AML-193 (cell line): ENCODE measurements at regions not wholly inside any gene's neighbourhood (a gene's known extent, or its start where the extent isn't known, plus 50 kb on each side); places are given as distances from the start of the nearest gene placed in this dataset.
"Not testable (repeated sequence)": the region's sequence is repeated elsewhere in the genome, so short reads cannot be mapped to it uniquely, and the experiment has no call there.

ENCODE experiments used
- DNase-seq, 2 experiments: peaks; one replicate each; lab custom pipeline; 2025; lab: John Stamatoyannopoulos, UW

DNA sequence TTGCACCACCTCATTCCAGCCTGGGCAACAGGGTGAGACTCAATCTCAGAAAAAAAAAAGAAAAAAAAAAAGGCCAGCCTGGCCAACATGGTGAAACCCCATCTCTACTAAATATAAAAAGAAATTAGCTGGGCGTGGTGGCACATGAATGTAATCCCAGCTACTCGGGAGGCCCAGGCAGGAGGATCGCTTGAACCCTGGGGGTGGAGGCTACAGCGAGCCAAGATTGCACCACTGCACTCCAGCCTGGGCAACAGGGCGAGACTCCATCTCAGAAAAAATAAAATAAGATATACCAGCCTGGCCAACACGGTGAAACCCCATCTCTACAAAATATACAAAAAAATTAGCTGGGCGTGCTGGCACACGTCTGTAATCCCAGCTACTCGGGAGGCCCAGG is 1602.3 kb downstream of the RPIA start:
- not testable (repeated sequence) for DNase-seq

GRCh38 chr2:90295036-90295750 is 1603.7 kb downstream of the RPIA start:
- not testable (repeated sequence) for DNase-seq

DNA sequence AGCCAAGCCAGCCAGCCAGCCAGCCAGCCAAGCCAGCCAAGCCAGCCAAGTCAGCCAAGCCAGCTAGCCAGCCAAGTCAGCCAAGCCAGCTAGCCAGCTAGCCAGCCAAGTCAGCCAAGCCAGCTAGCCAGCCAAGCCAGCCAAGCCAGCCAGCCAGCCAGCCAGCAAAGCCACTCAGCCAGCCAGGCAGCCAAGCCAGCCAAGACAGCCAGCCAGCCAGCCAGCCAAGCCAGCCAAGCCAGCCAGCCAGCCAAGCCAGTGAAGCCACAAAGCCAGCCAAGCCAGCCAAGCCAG is 1605.0 kb downstream of the RPIA start:
- DNase-seq = not testable (repeated sequence)

DNA sequence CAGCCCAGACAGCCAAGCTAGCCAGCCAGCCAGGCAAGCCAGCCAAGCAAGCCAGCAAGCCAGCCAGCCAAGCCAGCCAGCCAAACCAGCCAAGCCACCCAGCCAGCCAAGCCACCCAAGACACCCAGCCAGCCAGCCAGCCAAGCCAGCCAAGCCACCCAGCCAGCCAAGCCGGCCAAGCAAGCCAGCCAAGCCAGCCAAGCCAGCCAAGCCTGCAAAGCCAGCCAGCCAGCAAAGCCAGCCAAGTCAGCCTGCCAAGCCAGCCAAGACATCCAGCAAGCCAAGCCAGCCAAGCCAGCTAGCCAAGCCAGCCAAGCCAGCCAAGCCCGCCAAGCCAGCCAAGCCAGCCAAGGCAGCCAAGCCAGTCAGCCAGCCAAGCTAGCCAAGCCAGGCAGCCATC is 1606.2 kb downstream of the RPIA start:
- not testable (repeated sequence) for DNase-seq

DNA sequence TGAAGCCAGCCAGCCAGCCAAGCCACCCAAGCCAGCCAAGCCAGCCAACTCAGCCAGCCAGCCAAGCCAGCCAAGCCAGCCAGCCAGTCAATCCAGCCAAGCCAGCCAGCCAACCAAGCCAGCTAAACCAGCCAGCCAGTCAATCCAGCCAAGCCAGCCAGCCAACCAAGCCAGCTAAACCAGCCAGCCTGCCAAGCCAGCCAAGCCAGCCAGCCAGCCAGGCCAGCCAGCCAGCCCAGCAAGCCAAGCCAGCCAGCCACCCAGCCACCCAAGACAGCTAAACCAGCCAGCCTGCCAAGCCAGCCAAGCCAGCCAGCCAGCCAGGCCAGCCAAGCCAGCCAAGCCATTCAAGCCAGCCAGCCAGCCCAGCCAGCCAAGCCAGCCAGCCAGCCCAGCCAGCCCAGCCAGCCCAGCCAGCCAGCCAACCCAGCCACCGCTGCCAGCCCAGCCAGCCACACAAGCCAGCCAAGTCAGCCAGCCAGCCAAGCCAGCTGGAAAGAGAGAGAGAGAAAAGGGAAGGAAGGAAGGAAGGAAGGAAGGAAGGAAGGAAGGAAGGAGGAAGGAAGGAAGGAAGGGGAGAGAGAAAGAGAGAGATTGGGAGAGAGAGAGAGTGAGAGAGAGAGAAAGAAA is 1606.8 kb downstream of the RPIA start:
- not testable (repeated sequence) for DNase-seq

GRCh38 chr2:90298983-90299382 is 1607.5 kb downstream of the RPIA start:
- not testable (repeated sequence) for DNase-seq

DNA sequence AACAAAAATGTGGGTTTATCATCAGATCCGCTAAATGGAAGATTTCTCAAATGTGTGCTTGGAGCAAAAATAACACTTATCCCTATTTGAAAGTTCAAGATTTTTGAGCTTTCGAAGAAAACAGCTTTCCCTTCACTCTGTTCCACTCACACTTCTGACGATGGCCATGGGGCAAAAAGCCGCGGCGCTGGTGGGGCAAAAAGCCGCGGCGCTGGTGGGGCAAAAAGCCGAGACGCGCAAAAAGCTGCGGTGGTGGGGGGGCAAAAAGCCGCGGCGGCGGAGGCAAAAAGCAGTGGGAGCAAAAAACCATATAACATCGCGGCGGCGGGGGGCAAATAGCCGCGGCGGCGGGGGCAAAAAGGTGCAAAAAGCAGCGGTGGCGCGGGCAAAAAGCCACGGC is 1631.5 kb downstream of the RPIA start:
- DNase-seq = not testable (repeated sequence)

DNA sequence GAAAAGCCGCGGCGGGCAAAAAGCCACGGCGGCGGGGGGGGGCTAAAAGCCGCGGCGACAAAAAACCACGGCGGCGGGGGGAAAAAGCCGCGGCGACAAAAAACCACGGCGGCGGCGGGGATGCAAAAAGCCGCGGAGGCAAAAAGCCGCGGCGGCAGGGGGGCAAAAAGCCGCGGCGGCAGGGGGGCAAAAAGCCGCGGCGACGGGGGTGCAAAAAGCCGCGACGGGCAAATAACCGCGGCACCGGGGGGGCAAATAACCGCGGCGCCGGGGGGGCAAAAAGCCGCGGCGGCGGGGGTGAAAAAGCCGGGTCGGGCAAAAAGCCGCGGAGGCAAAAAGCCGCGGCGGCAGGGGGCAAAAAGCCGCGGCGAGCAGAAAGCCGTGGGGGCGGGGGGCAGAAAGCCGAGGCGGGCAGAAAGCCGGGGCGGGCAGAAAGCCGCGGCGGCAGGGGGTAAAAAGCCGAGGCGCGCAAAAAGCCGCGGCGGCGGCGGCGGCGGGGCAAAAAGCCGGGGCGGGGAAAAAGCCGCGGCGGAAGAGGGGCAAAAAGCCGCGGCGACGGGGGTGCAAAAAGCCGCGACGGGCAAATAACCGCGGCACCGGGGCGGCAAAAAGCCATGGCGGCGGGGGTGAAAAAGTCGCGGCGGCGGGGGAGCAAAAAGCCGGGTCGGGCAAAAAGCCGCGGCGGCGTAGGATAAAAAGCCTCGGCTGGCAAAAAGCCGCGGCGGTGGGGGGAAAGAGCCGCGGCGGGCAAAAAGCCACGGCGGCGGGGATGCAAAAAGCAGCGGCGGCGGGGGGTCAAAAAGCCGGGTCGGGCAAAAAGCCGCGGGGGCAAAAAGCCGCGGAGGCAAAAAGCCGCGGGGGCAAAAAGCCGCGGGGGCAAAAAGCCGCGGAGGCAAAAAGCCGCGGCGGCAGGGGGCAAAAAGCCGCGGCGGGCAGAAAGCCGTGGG is 1632.4 kb downstream of the RPIA start:
- not testable (repeated sequence) for DNase-seq

GRCh38 chr2:90324672-90325071 is 1633.2 kb downstream of the RPIA start:
- not testable (repeated sequence) for DNase-seq

DNA sequence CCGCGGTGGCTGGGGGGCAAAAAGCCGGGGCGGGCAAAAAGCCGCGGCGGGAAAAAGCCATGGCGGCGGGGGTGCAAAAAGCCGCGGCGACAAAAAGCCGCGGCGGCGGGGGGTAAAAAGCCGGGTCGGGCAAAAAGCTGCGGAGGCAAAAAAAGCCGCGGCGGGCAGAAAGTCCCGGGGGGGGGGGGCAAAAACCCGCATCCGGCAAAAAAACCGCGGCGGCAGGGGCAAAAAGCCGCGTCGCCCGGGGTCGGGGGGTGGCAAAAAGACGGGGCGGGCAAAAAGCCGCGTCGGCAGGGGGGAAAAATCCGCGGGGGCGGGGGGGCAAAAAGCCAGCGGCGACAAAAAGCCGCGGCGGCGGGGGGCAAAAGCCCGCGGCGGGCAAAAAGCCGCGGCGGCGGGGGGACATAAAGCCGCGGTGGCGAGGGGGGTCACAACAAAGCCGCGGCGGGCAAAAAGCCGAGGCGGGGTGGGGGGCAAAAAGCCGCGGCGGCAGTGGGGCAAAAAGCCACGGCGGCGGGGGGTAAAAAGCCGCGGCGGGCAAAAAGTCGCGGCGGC is 1634.4 kb downstream of the RPIA start:
- DNase-seq = not testable (repeated sequence)

GRCh38 chr2:90355546-90355945 is 1664.1 kb downstream of the RPIA start:
- DNase-seq = not testable (repeated sequence)

GRCh38 chr2:90359344-90359743 is 1667.9 kb downstream of the RPIA start:
- DNase-seq = not testable (repeated sequence)

DNA sequence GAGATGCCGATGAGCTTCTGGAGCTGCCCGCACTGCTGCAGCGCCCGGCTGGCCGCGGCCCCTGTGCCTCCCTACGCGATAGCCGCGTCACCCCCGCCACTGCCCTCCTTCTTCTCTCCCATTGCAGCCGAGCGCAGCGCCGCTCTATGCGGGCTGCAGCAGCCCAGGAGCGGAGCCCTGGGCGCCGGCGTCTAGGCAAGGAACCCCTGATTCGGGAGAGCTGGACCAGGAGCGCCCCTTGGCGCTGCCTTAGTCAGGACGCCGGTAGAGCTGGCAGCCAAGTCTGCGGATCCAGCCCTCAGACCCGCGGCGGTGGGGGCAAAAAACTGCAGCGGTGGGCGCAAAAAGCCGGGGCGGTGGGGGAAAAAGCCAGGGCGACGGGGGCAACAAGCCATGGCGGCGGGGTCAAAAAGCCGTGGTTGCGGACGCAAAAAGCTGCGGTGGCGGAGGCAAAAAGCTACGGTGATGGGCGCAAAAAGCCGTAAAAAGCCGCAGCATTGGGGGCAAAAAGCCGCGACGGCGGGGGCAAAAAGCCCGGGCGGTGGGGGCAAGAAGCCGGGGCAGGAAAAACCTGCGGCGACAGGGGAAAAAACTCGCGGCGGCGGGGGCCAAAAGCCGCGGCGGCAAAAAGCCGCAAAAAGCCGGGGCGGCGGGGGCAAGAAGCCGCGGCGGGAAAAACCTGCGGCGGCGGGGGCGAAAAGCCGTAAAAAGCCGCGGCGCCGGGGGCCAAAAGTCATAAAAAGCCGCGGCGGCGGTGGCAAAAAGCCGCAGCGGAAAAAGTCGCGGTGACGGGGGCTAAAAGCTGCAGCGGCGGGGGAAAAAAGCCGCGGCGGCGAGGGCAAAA is 1668.6 kb downstream of the RPIA start:
- DNase-seq = not testable (repeated sequence)

GRCh38 chr2:90360731-90361035 is 1669.2 kb downstream of the RPIA start:
- DNase-seq = not testable (repeated sequence)
